ENCODE measurements at regions not wholly inside any gene's neighbourhood (a gene's known extent, or its start where the extent isn't known, plus 50 kb on each side); places are given as distances from the start of the nearest gene placed in this dataset.

- no peaks in the 10 kb centered on the region for H3K27me3 Mint-ChIP-seq (ENCODE audit: low read depth in 2 of 2)
- TF ChIP-seq CTCF (IDR thresholded peaks at IDR 0.05): no peak
- H3K27ac ChIP-seq (ENCODE audit: low read length): no peak overlapping the region
- no peaks in the 10 kb centered on the region for H3K4me1 ChIP-seq (ENCODE audit: control insufficient read depth, insufficient read depth, low read length)
- 80% methylated on average over 1 of the region's 2 CpGs for WGBS (ENCODE audit: insufficient coverage)
- H3K4me1 Mint-ChIP-seq: no peaks in the 10 kb centered on the region
- DNase-seq (no peak), ATAC-seq (no peak)
- no peaks in the 10 kb centered on the region for H3K36me3 ChIP-seq (ENCODE audit: control insufficient read depth, insufficient read depth, low read length)
- no peak overlapping the region for H3K4me3 Mint-ChIP-seq
- no peaks in the 10 kb centered on the region for H3K27me3 ChIP-seq (ENCODE audit: control insufficient read depth, insufficient read depth, low read length)
- H3K27ac Mint-ChIP-seq: no peak overlapping the region
- no peak overlapping the region for H3K4me3 ChIP-seq (ENCODE audit: low read length)
- intact Hi-C loops (cut with micrococcal nuclease): no loop called here
- H3K36me3 Mint-ChIP-seq: peaks cover 6% of the 10 kb centered on the region
- peaks cover 0 to 12% of the 10 kb centered on the region in 2 donors for H3K9me3 Mint-ChIP-seq
- peaks cover 10% of the 10 kb centered on the region for H3K9me3 ChIP-seq (ENCODE audit: control insufficient read depth, insufficient read depth, low read length)
Observed at GRCh38 chr12:84046859-84047258, 865.7 kb downstream of the SLC6A15 start.

- no peak for ATAC-seq
- H3K36me3 Mint-ChIP-seq: peaks cover 6% of the 10 kb centered on the region
Observed at GRCh38 chr12:84043355-84043754, 869.2 kb downstream of the SLC6A15 start.

GRCh38 chr12:84038242-84038641, 874.4 kb downstream of the SLC6A15 start:
- Mint-ChIP-seq H3K27ac (no peak overlapping the region), H3K4me3 (no peak overlapping the region), H3K27me3 (ENCODE audit: low read depth in 2 of 2) (no peaks in the 10 kb centered on the region), H3K9me3 (peaks cover 8 to 11% of the 10 kb centered on the region in 2 donors), H3K36me3 (no peaks in the 10 kb centered on the region), H3K4me1 (no peaks in the 10 kb centered on the region)
- no peak overlapping the region for H3K4me3 ChIP-seq (ENCODE audit: low read length)
- WGBS (ENCODE audit: insufficient coverage): 84% methylated on average over 9 of the region's 9 CpGs
- no peak overlapping the region for H3K27ac ChIP-seq (ENCODE audit: low read length)
- ATAC-seq (no peak), DNase-seq (no peak)
- intact Hi-C loops (cut with micrococcal nuclease): no loop called here
- H3K4me1 ChIP-seq (ENCODE audit: control insufficient read depth, insufficient read depth, low read length): no peaks in the 10 kb centered on the region
- no peak for TF ChIP-seq CTCF (IDR thresholded peaks at IDR 0.05)
- H3K9me3 ChIP-seq (ENCODE audit: control insufficient read depth, insufficient read depth, low read length): peaks cover 11% of the 10 kb centered on the region
- no peaks in the 10 kb centered on the region for H3K36me3 ChIP-seq (ENCODE audit: control insufficient read depth, insufficient read depth, low read length)
- H3K27me3 ChIP-seq (ENCODE audit: control insufficient read depth, insufficient read depth, low read length): no peaks in the 10 kb centered on the region

More at GRCh38 chr12:84043355-84043754, 869.2 kb downstream of the SLC6A15 start:
- Histone ChIP-seq H3K27ac (ENCODE audit: low read length) (no peak overlapping the region), H3K4me1 (ENCODE audit: control insufficient read depth, insufficient read depth, low read length) (no peaks in the 10 kb centered on the region), H3K36me3 (ENCODE audit: control insufficient read depth, insufficient read depth, low read length) (no peaks in the 10 kb centered on the region), H3K4me3 (ENCODE audit: low read length) (no peak overlapping the region), H3K27me3 (ENCODE audit: control insufficient read depth, insufficient read depth, low read length) (no peaks in the 10 kb centered on the region), H3K9me3 (ENCODE audit: control insufficient read depth, insufficient read depth, low read length) (peaks cover 11% of the 10 kb centered on the region)
- DNase-seq: no peak
- WGBS (ENCODE audit: insufficient coverage): 88% methylated on average over 4 of the region's 4 CpGs
- no peaks in the 10 kb centered on the region for H3K4me1 Mint-ChIP-seq
- no peak for TF ChIP-seq CTCF (IDR thresholded peaks at IDR 0.05)
- no peak overlapping the region for H3K4me3 Mint-ChIP-seq
- intact Hi-C loops (cut with micrococcal nuclease): no loop called here
- H3K9me3 Mint-ChIP-seq: peaks cover 5 to 16% of the 10 kb centered on the region in 2 donors
- no peak overlapping the region for H3K27ac Mint-ChIP-seq
- H3K27me3 Mint-ChIP-seq (ENCODE audit: low read depth in 2 of 2): no peaks in the 10 kb centered on the region

GRCh38 chr12:84036912-84037311, 875.7 kb downstream of the SLC6A15 start:
- intact Hi-C loops (cut with micrococcal nuclease): no loop called here
- DNase-seq (no peak), ATAC-seq (no peak)
- Histone ChIP-seq H3K9me3 (ENCODE audit: control insufficient read depth, insufficient read depth, low read length) (peaks cover 17% of the 10 kb centered on the region), H3K27ac (ENCODE audit: low read length) (no peak overlapping the region), H3K4me3 (ENCODE audit: low read length) (no peak overlapping the region), H3K36me3 (ENCODE audit: control insufficient read depth, insufficient read depth, low read length) (no peaks in the 10 kb centered on the region), H3K27me3 (ENCODE audit: control insufficient read depth, insufficient read depth, low read length) (no peaks in the 10 kb centered on the region), H3K4me1 (ENCODE audit: control insufficient read depth, insufficient read depth, low read length) (no peaks in the 10 kb centered on the region)
- no peaks in the 10 kb centered on the region for H3K36me3 Mint-ChIP-seq
- H3K9me3 Mint-ChIP-seq: peaks cover 9 to 11% of the 10 kb centered on the region in 2 donors
- no peak overlapping the region for H3K4me3 Mint-ChIP-seq
- no peaks in the 10 kb centered on the region for H3K27me3 Mint-ChIP-seq (ENCODE audit: low read depth in 2 of 2)
- no peaks in the 10 kb centered on the region for H3K4me1 Mint-ChIP-seq
- 60% methylated on average over 1 of the region's 3 CpGs for WGBS (ENCODE audit: insufficient coverage)
- no peak overlapping the region for H3K27ac Mint-ChIP-seq
- TF ChIP-seq CTCF (IDR thresholded peaks at IDR 0.05): no peak

All from natural killer cell (primary cell).